Right renal cortex interstitium (tissue), 3 donors: ENCODE measurements at regions not wholly inside any gene's neighbourhood (a gene's known extent, or its start where the extent isn't known, plus 50 kb on each side); places are given as distances from the start of the nearest gene placed in this dataset.

Source experiments
- DNase-seq, 3 donors: peaks; one replicate each; pipeline ENCODE4 v3.0.0-alpha.2; 2013; ENCODE audit warnings: low read depth in 3 of 3, low spot score in 2 of 3

DNA sequence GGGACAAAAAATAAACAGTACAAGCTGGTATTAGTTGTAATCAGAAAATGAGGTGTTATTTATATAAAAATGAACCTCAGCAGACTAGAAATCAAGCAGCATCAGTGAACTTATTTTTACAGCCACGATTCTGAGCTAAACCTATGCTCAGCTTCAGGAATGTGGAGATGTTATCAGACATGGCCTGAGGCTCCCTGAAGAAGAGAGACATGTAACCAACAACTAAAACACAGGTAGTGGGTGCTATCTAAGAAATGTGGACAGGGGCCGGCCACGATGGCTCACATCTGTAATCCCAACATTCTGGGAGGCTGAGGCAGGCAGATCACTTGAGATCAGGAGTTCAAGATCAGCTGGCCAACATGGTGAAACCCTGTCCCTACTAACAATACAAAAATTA is 534.3 kb downstream of the VRK1 start:
- no peak for DNase-seq

DNA sequence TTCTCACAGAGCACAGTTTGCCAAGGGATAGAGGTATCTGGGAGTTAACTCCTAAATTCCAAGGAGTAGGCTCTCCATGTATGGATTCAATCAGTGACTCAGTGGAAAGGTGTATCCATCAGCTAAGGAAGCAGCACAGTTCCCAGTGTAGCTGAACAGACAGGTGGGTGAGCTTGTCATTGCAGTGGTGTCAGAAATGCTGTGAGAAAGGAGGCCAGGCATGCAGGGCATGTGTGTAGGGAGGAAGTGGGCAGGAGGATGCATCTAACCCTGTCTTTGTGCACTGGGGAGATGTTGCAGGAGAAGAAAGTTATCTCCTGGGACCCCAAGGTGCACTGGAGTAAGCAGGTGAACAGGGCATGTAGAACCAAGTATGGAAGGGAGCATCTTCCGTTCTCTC is 539.0 kb downstream of the VRK1 start:
- DNase-seq, result no peak

DNA sequence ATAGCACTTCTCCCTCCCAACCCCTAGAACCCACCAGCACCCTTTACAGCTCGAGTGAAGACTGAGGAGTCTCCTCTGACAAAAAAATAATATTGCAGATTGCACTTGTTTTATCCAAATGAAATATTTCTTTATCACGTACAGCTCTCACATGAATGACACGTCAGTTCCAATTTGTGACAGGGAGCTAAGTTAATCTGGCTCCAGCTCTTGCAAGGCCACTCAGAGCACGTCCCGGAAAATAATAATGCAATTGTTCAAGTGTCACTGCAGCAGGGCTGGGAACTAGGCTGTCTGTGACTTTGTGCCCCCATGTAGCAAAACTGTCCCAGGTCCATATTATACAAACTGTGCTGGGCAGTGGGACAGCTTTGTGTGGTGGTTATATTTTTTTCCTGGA is 539.6 kb downstream of the VRK1 start:
- DNase-seq, result no peak

DNA sequence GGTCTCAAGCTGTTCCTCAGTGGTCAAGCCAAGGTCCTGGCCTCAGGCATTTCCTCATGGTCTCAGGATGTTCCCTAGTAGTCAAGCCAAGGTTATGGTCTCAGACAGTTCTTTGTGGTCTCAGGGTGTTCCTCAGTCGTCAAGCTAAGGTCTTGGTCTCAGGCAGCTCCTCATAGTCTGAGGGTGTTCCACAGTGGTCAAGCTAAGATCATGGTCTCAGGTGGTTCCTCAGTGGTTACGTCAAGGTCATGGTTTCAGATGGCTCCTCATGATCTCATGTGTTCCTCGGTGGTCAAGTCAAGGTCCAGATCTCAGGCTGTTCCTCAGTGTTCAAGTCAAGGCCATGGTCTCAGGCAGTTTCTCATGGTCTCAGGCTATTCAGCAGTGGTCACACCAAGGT is 540.1 kb downstream of the VRK1 start:
- DNase-seq, result no peak

DNA sequence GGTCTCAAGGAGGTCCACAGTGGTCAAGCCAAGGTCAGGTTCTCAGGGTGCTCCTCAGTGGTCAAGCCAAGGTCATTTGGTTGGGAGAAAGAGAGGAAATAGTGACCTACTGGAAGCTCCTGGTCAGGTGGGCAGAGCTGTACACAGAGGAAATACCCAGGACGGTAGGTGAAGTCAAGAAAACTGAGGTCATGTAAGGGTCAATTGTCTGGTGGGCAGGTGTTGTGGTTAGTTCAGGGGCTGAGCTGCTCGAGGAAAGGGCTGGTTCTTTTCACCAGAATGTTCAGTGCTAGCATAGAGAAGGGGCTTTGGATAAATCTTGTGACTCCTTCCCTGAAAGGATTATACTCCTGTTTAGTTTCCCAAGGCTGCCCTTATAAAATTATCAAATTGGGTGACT is 540.5 kb downstream of the VRK1 start:
- no peak for DNase-seq

DNA sequence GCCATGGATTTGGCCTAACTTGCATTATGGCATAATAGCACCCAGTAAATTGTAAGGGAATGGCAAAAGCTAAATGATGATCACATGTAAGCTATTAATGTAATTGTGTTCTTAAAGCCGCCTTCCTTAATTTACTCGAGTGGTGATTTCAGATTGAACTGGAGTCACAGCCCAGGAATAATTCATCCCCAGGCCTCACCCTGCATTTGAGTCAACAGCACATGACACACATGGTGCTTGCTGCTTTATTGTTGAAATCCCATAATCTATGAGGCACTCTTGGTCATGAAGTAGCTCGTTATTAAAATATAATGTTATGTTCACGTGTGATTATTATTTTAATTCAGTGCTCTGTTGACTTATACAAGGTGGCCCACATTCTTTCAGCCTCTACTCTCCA is 547.5 kb downstream of the VRK1 start:
- DNase-seq, result no peak

DNA sequence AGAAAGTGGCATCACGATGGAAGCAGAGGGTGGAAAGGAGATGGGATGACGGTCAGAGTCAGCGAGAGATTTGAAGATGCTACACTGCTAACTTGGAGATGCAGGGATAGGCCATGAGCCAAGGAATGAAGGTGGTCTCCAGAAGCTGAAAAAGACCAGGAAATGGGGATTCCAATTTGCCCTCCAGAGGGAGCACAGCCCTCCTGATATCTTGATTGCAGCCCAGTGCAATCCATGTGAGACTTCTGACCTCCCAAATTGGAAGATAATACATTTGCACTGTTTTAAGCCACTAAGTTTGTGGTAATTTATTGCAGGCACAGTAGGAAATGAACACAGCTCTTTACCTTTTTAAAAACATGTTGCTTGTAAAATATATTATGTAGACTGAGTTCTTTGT is 549.5 kb downstream of the VRK1 start:
- DNase-seq, result no peak

DNA sequence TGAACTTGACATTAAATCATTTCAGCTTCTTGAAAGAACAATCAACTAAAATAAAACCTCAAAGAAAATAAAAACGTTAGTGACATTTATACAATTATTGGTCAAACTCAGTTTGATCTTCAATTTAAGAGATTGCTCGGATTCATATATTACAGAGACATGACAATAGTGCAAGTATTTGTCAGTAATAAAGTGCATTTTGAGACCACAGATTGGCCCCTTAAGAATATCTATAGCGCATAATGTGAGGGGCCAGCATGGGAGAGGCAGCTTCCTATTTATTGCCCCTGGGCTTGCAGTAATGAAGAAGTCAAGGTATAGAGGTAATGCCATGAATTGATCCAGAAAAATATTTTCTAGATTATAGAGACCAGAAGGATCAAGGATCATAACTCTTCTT is 552.3 kb downstream of the VRK1 start:
- no peak for DNase-seq

DNA sequence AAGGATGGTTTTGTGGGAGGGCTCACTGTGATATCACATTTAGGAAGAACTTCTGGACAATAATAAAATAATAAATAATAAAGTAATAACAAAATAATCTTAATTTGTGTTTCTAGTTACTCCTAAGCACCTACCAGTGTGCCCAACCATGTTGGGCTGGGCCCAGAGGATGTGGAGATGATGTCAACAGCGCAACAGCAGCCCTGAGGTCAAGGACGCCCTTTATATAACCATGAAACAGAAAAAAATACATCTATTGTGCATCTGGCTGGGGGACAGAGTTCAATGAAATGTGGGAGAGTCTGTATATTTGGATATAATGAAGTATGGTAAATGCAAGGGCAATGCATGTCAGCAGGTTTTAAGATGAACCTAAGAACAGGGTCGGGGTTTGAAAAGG is 552.8 kb downstream of the VRK1 start:
- DNase-seq, result no peak

DNA sequence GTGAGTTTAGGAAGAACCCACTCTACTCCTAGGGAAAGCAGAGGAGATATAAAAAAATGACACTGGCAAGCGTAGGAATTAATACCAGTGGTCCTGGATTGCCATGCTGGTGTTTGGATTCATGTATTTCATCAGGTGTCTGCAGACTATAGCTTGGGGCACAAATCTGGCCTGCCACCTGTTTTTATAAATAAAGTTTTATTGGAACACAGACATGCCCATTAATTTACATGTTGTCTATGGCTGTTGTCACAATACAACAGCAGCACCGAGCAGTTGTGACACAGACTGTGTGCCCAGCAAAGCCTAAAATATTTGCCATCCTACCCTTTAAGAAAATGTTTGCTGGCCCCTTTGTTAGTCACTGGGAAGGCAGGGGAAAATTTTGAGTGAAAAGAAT is 553.2 kb downstream of the VRK1 start:
- DNase-seq, result no peak

DNA sequence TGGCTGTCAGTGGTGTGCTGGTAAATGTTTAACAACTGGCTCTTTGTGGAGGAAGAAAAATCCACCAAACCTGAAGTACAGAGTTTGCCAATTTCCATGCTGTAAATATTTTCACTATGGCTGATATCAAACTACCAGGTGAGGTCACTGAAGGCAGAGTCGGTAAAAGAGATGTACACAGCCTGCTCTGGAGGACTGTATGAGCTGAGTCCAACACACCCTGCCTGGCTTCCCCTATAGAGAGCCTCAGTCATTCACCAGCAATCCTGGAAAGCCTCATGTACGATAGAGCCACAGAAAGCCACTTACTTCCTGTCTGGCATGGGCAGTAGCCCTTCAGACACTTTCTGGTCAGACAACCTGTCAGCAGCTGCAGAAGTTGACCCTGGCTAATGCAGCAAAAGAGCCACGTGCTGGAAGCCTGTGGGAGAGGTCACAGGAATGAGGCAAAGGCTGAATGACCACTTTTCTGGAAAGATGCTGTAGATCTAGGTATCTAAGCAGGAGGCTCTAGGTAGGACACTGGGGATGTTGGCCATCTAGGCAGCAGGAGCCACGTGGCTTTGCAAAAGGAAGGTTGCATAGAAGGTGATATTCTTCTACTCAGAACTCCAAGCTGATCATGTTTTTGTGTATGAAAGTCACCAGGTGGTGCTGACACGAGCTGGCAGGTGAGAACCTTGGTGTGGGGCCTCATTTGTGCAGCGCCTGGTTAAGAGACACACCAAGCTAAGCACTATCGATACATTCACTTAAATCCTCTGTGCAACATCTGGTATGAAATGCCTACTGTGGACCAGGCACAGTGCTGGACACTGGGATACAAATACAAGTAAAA is 553.9 kb downstream of the VRK1 start:
- DNase-seq, result no peak

DNA sequence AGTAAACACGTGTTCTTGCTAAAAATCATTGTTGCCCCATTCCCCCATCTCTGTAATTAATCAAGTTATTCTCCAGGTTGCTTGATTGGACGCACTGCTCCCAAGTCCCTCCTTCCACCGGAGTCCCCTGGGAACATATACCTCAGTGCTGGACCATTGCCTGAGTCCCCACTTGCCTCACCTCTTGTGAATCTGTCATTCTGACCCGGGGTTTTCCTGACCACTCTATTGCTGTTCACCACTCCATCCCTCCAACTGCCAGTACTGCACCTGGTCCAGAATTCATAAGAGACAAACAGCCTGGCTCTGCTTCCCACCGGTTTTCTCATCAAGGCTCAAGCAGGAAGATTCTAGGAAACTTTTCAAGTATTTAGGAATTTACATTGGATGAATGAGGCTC is 555.9 kb downstream of the VRK1 start:
- DNase-seq, result no peak

DNA sequence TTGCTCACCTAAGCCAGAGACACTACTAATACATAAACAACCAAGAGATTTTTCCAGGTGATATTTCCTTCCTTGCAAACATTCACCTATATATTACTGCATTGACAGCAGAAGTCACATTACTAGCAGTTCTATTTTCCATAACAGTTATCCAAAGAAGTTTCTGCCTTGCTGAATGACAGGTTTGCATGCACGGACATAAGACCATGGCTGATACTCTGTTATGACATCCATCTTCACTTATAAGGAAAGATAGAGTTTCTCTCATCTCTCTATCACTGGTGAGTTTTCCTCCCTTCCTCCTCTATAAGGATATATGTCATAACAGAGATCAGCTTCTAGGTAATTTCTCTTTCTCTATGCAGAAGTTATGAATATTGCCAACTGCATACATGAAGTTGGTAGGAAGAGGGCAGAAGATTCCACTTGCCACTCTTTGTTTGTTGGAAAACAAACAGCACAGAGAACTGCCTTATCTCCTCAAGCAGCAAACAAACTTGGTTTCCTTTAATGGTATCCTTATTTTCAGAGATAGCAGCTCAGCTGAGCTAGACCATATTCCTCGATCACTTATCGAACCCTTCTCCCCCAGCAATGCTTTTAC is 557.0 kb downstream of the VRK1 start:
- DNase-seq, result no peak

DNA sequence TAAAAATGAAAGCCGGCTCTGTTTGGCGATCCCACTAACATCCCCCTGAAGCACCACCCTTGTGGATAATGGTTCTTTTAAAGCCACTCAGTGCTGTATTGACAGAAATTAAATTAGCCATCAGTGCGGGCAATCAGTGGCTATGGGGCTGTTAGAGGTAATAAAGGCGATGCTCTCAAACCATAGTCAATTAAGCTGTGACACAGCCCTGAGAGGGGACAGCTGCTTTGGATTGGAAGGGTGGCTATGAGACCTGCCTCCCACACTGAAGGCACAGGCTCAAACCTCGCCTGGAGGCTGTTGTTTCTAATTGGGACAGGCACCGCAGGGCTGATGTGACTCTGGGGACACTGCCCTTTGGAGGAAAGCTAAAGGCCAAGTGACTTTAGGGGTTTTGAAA is 562.2 kb downstream of the VRK1 start:
- no peak for DNase-seq

DNA sequence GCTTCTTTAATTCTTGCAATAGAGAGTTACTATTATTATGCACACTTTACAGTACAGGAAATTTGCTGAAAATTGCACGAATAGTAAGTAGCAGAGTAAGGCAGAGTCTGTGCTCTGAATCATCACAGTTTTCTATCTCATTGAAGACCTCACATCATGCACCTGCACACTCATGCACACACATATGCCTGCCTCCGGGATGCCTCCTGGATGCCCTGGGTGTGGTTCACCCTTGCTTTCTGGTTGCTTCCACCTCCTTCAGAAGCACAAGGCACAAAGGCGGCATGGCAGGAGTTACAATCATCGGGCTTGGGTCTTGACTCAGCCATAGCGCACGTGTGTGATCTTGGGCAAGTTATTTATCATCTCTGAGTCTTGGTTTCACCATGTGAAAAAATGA is 564.0 kb downstream of the VRK1 start:
- DNase-seq, result no peak

DNA sequence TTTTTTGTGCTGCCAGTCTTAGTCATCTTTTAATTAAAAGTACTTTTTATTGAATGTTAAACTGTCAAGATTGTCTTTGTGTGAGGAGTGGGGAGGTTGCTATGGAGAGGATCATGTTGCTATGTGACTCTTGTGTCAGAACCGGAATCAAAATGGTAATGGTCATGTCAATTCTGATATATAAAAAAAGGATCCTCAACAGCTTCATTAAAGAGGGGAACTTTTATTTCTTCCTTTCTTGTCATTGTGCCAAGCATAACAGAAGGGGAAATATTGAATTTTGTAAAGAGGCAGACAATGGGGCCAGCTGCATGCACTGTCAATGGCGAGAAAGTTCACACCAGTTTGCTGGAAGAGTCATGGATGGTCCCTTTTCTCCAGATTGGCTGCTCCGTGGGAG is 564.8 kb downstream of the VRK1 start:
- DNase-seq, result no peak

DNA sequence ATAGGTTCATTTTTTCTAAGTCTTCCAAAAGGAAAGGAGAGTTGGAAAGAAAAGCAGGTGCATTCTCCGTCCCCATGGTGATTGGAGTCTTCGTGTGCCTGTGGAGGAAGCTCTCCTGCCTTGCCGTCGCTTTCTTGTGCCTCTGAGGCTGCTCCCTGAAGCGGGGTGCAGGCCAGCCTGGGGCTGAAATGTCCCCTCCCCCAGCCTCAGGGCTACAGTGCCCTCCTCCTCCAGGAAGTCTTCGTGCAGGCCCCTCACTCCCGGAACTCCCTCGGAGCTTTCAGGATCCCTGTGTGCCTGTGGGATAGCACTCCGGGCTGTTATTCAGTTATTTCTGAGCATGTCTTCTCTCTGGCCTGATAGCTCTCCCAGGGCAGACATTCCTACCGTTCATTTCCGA is 569.2 kb downstream of the VRK1 start:
- no peak for DNase-seq

DNA sequence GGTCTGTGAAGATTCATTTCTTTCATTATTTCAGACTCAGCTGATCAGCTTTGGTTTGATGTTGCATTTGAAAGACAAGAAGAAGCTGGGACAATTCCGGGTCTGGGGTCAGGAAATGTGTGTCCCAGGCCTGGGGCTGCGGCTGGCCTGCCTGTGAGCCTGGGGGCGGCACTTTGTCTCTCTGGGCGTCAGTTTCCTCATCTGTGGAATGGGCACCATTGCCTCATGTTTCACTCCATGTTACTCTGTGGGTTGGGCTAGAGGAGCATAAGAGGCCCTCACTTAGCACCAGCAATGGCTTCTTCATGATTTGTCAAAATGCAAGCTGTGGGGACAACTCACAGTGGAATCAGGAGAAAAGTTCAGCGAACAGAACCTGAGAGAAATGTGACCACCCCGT is 570.1 kb downstream of the VRK1 start:
- DNase-seq, result no peak

DNA sequence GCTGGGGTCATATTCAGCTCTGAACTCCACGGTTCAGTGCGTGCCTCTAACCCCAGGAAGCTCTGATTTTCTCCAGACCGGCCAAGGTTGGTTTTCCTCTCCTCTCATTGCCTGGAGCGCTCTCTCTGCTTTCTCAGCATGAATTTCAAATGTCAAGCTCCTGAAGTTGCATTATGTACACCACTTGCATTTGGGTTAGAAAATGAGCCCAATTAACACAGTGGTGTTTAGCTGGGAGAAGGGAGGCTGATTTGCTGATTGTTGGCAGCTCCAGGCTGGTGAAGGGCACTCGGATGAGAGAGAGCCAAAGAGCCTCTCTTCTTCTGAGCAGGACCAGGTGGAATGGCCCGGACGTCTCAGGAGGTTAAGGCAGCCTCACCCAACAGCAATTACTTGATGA is 570.9 kb downstream of the VRK1 start:
- no peak for DNase-seq

DNA sequence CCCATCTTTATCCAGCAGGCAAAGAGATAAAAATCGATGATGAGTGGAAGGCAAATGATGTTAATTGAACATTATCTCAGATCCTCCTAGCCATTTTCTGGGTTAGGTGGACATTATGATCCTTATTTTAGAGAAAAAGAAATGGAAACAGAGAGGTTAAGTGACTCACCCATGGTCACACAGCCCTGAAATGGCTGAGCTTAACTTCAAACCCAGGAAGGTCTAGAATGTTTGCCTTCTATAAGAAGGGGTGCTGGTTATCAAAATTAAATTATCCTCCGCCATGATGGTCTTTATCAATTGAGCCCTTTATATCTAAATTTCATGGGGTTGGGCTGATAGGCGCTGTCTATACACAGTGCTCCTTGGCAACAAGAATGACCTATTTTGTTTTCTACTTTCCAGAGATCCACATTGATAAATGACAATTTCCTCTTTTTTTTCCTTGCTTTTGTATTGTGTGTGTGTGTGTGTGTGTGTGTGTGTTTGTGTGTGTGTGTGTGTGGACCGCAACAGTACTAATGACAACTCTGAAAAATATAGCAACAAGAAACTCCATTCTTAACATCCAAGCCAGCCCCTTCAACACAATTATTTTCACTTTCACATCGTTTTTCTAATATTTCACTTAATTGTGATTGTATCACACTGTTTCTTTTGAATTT is 571.9 kb downstream of the VRK1 start:
- no peak for DNase-seq

DNA sequence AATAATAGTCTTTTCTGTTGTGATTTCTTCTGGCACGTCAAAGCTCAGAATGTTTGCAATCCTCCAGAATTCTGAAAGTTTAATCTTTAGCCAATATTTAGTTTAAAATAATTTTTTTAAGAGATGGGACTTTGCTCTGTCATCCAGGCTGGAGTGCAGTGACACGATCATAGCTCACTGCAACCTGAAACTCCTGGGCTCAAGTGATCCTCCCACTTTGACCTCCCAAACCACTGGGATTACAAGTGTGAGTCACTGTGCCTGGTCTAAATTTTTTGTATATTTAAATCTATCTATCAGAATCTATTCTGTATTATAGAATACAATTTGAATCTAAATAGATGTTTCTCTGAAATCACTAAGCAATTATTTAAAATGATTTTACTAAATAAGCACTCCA is 572.7 kb downstream of the VRK1 start:
- no peak for DNase-seq

DNA sequence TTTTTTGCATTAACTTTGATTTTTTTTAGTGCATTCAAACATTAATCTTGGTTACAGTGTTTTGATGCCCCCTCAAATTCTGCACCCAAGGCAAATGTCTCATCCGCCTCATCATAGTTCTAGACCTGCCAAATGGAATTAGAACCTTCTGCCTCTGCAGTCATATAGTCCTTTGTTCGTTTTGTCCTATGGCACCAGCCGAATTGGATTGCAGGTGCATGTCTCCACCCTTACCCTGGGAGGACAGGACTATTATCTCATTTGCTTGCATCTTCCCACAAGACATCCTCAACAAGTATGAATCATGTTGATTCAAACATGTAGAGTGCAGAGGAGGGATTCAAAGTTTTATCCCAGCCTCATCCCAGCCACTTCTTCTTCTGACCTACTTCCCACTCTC is 579.1 kb downstream of the VRK1 start:
- DNase-seq, result no peak
